GM23338 (cell line): ENCODE measurements at regions not wholly inside any gene's neighbourhood (a gene's known extent, or its start where the extent isn't known, plus 50 kb on each side); places are given as distances from the start of the nearest gene placed in this dataset.
"Not testable (repeated sequence)": the region's sequence is repeated elsewhere in the genome, so short reads cannot be mapped to it uniquely, and the experiment has no call there.

Experiments
- CREB1 ChIP-seq: fragments of 250-450 bp; sonication (Bioruptor Pico); IDR thresholded peaks from 2 replicates; pipeline ENCODE4 v1.5.0; 2020; ENCODE audit warnings: low read depth, mild to moderate bottlenecking, moderate library complexity
- EZH2 ChIP-seq: fragments of 200-600 bp; sonication (generic); IDR thresholded peaks from one replicate; pipeline ENCODE4 v1.8.0; 2017; ENCODE audit warnings: antibody characterized with exemption, mild to moderate bottlenecking, low read depth; ENCODE audit not compliant: unreplicated experiment
- EZH2phosphoT487 ChIP-seq: fragments of 200-600 bp; sonication (generic); IDR thresholded peaks from one replicate; pipeline ENCODE4 v1.8.1; 2018; ENCODE audit warnings: antibody characterized with exemption; ENCODE audit not compliant: unreplicated experiment
- POLR2AphosphoS5 ChIP-seq: IDR thresholded peaks from 2 replicates; pipeline ENCODE4 v1.6.1; 2016; ENCODE audit warnings: antibody characterized with exemption, low read depth
- STAT1 ChIP-seq: IDR thresholded peaks from one replicate; pipeline ENCODE4 v1.6.1; 2016; ENCODE audit warnings: antibody characterized with exemption; ENCODE audit not compliant: unreplicated experiment
- TF ChIP-seq, protein P1 (sequence below), 2 experiments: fragments of 200-600 bp in 1 of 2; sonication (generic) in 1 of 2; conservative IDR thresholded peaks; 2 replicates each; pipeline versions ENCODE4 v1.5.1 to v1.6.1; 2016 to 2017; ENCODE audit warnings: antibody characterized with exemption in 2 of 2, low read depth in 2 of 2, mild to moderate bottlenecking in 2 of 2, moderate library complexity in 1 of 2
- TF ChIP-seq, protein P2 (sequence below): IDR thresholded peaks from one replicate; pipeline ENCODE4 v1.6.1; 2018; ENCODE audit warnings: antibody characterized with exemption; ENCODE audit not compliant: unreplicated experiment

DNA sequence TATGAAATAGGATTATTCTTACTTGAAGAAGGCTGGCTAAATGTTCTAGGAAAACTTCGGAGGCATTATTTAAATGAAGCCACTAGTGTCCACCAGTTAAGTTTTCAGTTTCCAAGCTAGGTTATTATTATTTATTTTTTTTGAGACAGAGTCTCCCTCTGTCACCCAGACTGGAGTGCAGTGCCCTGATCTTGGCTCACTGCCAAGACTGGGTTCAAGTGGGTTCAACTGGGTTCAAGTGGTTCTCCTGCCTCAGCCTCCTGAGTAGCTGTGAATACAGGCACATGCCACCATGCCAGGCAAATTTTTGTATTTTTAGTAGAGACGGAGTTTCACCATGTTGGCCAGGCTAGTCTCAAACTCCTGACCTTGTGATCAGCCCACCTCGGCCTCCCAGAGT is 2155.6 kb downstream of the NCAM2 start:
- TF ChIP-seq, protein P1, sequence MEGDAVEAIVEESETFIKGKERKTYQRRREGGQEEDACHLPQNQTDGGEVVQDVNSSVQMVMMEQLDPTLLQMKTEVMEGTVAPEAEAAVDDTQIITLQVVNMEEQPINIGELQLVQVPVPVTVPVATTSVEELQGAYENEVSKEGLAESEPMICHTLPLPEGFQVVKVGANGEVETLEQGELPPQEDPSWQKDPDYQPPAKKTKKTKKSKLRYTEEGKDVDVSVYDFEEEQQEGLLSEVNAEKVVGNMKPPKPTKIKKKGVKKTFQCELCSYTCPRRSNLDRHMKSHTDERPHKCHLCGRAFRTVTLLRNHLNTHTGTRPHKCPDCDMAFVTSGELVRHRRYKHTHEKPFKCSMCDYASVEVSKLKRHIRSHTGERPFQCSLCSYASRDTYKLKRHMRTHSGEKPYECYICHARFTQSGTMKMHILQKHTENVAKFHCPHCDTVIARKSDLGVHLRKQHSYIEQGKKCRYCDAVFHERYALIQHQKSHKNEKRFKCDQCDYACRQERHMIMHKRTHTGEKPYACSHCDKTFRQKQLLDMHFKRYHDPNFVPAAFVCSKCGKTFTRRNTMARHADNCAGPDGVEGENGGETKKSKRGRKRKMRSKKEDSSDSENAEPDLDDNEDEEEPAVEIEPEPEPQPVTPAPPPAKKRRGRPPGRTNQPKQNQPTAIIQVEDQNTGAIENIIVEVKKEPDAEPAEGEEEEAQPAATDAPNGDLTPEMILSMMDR (conservative IDR thresholded peaks at IDR 0.05; ENCODE audit: low read depth in 2 of 2): not testable (repeated sequence)
- not testable (repeated sequence) for TF ChIP-seq EZH2phosphoT487, EZH2, CREB1, POLR2AphosphoS5, STAT1
- TF ChIP-seq, protein P2, sequence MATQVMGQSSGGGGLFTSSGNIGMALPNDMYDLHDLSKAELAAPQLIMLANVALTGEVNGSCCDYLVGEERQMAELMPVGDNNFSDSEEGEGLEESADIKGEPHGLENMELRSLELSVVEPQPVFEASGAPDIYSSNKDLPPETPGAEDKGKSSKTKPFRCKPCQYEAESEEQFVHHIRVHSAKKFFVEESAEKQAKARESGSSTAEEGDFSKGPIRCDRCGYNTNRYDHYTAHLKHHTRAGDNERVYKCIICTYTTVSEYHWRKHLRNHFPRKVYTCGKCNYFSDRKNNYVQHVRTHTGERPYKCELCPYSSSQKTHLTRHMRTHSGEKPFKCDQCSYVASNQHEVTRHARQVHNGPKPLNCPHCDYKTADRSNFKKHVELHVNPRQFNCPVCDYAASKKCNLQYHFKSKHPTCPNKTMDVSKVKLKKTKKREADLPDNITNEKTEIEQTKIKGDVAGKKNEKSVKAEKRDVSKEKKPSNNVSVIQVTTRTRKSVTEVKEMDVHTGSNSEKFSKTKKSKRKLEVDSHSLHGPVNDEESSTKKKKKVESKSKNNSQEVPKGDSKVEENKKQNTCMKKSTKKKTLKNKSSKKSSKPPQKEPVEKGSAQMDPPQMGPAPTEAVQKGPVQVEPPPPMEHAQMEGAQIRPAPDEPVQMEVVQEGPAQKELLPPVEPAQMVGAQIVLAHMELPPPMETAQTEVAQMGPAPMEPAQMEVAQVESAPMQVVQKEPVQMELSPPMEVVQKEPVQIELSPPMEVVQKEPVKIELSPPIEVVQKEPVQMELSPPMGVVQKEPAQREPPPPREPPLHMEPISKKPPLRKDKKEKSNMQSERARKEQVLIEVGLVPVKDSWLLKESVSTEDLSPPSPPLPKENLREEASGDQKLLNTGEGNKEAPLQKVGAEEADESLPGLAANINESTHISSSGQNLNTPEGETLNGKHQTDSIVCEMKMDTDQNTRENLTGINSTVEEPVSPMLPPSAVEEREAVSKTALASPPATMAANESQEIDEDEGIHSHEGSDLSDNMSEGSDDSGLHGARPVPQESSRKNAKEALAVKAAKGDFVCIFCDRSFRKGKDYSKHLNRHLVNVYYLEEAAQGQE: not testable (repeated sequence)
